ENCODE measurements at regions not wholly inside any gene's neighbourhood (a gene's known extent, or its start where the extent isn't known, plus 50 kb on each side); places are given as distances from the start of the nearest gene placed in this dataset.
"Not testable (repeated sequence)": the region's sequence is repeated elsewhere in the genome, so short reads cannot be mapped to it uniquely, and the experiment has no call there.

- no peak overlapping the region for H3K9ac ChIP-seq (ENCODE audit: low read depth in 1 of 2, low read length in 2 of 2)
- no peaks in the 10 kb centered on the region for H3K9me3 ChIP-seq (ENCODE audit: control insufficient read depth in 2 of 2, low read length in 2 of 2)
- no peak overlapping the region for H3K27ac ChIP-seq (ENCODE audit: low read depth in 2 of 2, low read length in 2 of 2)
- H3K36me3 ChIP-seq (ENCODE audit: control insufficient read depth in 2 of 2, insufficient read depth in 2 of 2, low read length in 2 of 2) = no peaks in the 10 kb centered on the region
- H3K27me3 ChIP-seq (ENCODE audit: control insufficient read depth in 2 of 2, insufficient read depth in 2 of 2, low read length in 2 of 2) = no peaks in the 10 kb centered on the region
- no peaks in the 10 kb centered on the region for H3K4me1 ChIP-seq (ENCODE audit: control insufficient read depth in 2 of 2, insufficient read depth in 2 of 2, low read length in 2 of 2)
- no peak overlapping the region for H3K4me3 ChIP-seq (ENCODE audit: low read length in 2 of 2)
Measured at GRCh38 chr3:162629372-162629771, 1132.8 kb downstream of the OTOL1 start.

DNA sequence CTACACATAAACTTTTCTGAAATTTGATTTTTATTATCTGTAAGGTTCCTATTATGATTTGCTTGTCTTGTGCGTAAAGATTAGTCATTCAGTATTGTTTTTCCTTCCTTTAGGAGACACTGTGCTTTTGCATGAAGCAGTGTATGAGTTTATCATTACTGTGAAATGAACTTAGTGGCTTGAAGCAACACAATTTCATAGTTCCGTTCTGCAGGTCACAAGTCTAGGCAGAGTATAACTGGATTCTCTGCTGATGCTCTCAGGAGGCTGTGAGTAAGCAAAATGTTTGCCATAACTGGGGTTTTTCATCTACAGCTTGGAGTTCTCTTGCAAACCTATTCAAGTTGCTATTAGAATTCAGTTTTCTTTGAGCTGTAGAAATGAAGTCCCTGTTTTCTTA, 1136.1 kb downstream of the OTOL1 start:
- no peaks in the 10 kb centered on the region for H3K27me3 ChIP-seq (ENCODE audit: control insufficient read depth in 2 of 2, insufficient read depth in 2 of 2, low read length in 2 of 2)
- no peaks in the 10 kb centered on the region for H3K4me1 ChIP-seq (ENCODE audit: control insufficient read depth in 2 of 2, insufficient read depth in 2 of 2, low read length in 2 of 2)
- H3K27ac ChIP-seq (ENCODE audit: low read depth in 2 of 2, low read length in 2 of 2) = no peak overlapping the region
- no peaks in the 10 kb centered on the region for H3K9me3 ChIP-seq (ENCODE audit: control insufficient read depth in 2 of 2, low read length in 2 of 2)
- H3K9ac ChIP-seq (ENCODE audit: low read depth in 1 of 2, low read length in 2 of 2) = no peak overlapping the region
- no peaks in the 10 kb centered on the region for H3K36me3 ChIP-seq (ENCODE audit: control insufficient read depth in 2 of 2, insufficient read depth in 2 of 2, low read length in 2 of 2)
- no peak overlapping the region for H3K4me3 ChIP-seq (ENCODE audit: low read length in 2 of 2)

GRCh38 chr3:162640208-162640607, 1143.6 kb downstream of the OTOL1 start:
- H3K4me1 ChIP-seq (ENCODE audit: control insufficient read depth in 2 of 2, insufficient read depth in 2 of 2, low read length in 2 of 2); H3K4me3 ChIP-seq (ENCODE audit: low read length in 2 of 2); H3K27ac ChIP-seq (ENCODE audit: low read depth in 2 of 2, low read length in 2 of 2); H3K36me3 ChIP-seq (ENCODE audit: control insufficient read depth in 2 of 2, insufficient read depth in 2 of 2, low read length in 2 of 2); H3K9ac ChIP-seq (ENCODE audit: low read depth in 1 of 2, low read length in 2 of 2); H3K9me3 ChIP-seq (ENCODE audit: control insufficient read depth in 2 of 2, low read length in 2 of 2); H3K27me3 ChIP-seq (ENCODE audit: control insufficient read depth in 2 of 2, insufficient read depth in 2 of 2, low read length in 2 of 2): not testable (repeated sequence)

DNA sequence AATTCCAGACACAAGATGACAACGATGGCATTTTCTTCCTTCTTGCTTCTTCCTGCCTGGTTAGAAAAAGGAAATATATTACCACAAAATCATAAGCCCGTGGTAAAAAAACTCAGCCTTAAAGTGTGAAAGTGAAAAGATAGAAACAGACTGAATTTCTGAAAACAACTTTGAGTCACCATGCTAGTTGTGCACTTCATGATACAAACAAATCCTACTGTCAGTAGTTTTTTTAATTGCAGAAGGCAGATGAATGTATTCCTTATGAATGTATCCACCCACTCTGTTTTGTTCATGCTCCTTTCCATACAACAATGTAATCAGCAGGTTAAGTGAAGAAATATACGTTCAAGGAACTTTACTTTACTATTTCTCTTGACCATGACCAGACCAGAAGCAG, 1144.7 kb downstream of the OTOL1 start:
- no peaks in the 10 kb centered on the region for H3K36me3 ChIP-seq (ENCODE audit: control insufficient read depth in 2 of 2, insufficient read depth in 2 of 2, low read length in 2 of 2)
- no peak overlapping the region for H3K4me3 ChIP-seq (ENCODE audit: low read length in 2 of 2)
- H3K9me3 ChIP-seq (ENCODE audit: control insufficient read depth in 2 of 2, low read length in 2 of 2) = no peaks in the 10 kb centered on the region
- no peak overlapping the region for H3K27ac ChIP-seq (ENCODE audit: low read depth in 2 of 2, low read length in 2 of 2)
- H3K4me1 ChIP-seq (ENCODE audit: control insufficient read depth in 2 of 2, insufficient read depth in 2 of 2, low read length in 2 of 2) = no peaks in the 10 kb centered on the region
- no peak overlapping the region for H3K9ac ChIP-seq (ENCODE audit: low read depth in 1 of 2, low read length in 2 of 2)
- H3K27me3 ChIP-seq (ENCODE audit: control insufficient read depth in 2 of 2, insufficient read depth in 2 of 2, low read length in 2 of 2) = no peaks in the 10 kb centered on the region

- no peaks in the 10 kb centered on the region for H3K4me1 ChIP-seq (ENCODE audit: control insufficient read depth in 2 of 2, insufficient read depth in 2 of 2, low read length in 2 of 2)
- no peak overlapping the region for H3K9ac ChIP-seq (ENCODE audit: low read depth in 1 of 2, low read length in 2 of 2)
- no peaks in the 10 kb centered on the region for H3K36me3 ChIP-seq (ENCODE audit: control insufficient read depth in 2 of 2, insufficient read depth in 2 of 2, low read length in 2 of 2)
- H3K27me3 ChIP-seq (ENCODE audit: control insufficient read depth in 2 of 2, insufficient read depth in 2 of 2, low read length in 2 of 2) = no peaks in the 10 kb centered on the region
- H3K27ac ChIP-seq (ENCODE audit: low read depth in 2 of 2, low read length in 2 of 2) = no peak overlapping the region
- H3K4me3 ChIP-seq (ENCODE audit: low read length in 2 of 2) = no peak overlapping the region
- H3K9me3 ChIP-seq (ENCODE audit: control insufficient read depth in 2 of 2, low read length in 2 of 2) = no peaks in the 10 kb centered on the region
Measured at GRCh38 chr3:162641907-162642306, 1145.3 kb downstream of the OTOL1 start.

DNA sequence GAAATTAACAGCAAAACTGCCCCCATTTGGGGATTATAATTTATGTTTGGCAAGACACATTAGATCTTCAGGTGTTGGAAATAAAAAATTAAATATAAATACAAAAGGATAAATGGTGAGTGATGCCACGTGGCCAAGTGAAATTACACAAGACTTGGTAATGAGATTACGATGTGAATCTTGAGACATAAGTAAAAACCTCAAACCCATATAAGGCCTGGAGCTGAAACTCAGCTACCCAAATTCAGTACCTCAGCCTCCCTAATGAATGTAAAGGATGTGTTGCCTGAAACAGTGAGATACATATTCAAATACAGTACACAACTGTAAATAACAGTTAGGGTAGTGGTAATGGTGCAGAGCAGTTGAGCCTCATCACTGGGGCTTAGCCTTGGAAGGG, 1146.6 kb downstream of the OTOL1 start:
- Histone ChIP-seq H3K4me1 (ENCODE audit: control insufficient read depth in 2 of 2, insufficient read depth in 2 of 2, low read length in 2 of 2) (no peaks in the 10 kb centered on the region), H3K36me3 (ENCODE audit: control insufficient read depth in 2 of 2, insufficient read depth in 2 of 2, low read length in 2 of 2) (no peaks in the 10 kb centered on the region), H3K9ac (ENCODE audit: low read depth in 1 of 2, low read length in 2 of 2) (no peak overlapping the region), H3K9me3 (ENCODE audit: control insufficient read depth in 2 of 2, low read length in 2 of 2) (peaks cover 0 to 2% of the 10 kb centered on the region in 2 donors), H3K27ac (ENCODE audit: low read depth in 2 of 2, low read length in 2 of 2) (no peak overlapping the region), H3K4me3 (ENCODE audit: low read length in 2 of 2) (no peak overlapping the region), H3K27me3 (ENCODE audit: control insufficient read depth in 2 of 2, insufficient read depth in 2 of 2, low read length in 2 of 2) (no peaks in the 10 kb centered on the region)

DNA sequence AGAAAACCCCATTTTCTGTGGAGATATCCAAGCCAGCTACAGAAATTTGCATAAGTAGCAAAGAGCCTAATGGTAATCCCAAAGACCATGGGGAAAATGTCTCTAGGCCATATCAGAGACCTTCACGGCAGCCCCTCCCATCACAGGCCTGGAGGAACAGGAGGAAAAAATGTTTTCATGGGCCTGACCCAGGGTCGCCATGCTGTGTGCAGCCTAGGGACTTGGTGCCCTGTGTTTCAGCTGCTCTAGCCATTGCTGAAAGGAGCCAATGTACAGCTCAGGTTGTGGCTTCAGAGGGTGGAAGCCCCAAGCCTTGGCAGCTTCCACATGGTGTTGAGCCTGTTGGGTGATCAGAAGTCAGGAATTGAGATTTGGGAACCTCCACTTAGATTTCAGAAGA, 1150.7 kb downstream of the OTOL1 start:
- Histone ChIP-seq H3K9me3 (ENCODE audit: control insufficient read depth in 2 of 2, low read length in 2 of 2) (peaks cover 0 to 2% of the 10 kb centered on the region in 2 donors), H3K36me3 (ENCODE audit: control insufficient read depth in 2 of 2, insufficient read depth in 2 of 2, low read length in 2 of 2) (no peaks in the 10 kb centered on the region), H3K4me1 (ENCODE audit: control insufficient read depth in 2 of 2, insufficient read depth in 2 of 2, low read length in 2 of 2) (no peaks in the 10 kb centered on the region), H3K27me3 (ENCODE audit: control insufficient read depth in 2 of 2, insufficient read depth in 2 of 2, low read length in 2 of 2) (no peaks in the 10 kb centered on the region), H3K27ac (ENCODE audit: low read depth in 2 of 2, low read length in 2 of 2) (no peak overlapping the region), H3K9ac (ENCODE audit: low read depth in 1 of 2, low read length in 2 of 2) (no peak overlapping the region), H3K4me3 (ENCODE audit: low read length in 2 of 2) (no peak overlapping the region)

DNA sequence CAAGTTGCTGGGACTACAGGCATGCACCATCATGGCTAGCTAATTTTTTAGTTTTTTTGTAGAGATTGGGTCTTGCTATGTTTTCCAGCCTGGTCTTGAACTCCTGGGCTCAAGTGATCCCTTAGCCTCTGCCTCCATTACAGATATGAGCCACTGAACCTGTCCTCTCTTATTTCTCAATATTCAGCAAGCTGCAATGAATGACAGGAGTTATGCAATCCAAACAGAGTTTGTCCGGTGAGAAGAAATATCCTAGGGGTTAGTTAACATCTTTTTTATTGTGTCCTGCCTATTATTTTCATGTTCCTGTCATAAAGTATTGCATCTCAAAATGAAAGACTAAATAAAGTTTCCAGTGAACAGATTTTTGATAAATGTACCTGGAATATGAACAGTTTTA, 1161.4 kb downstream of the OTOL1 start:
- no peaks in the 10 kb centered on the region for H3K4me1 ChIP-seq (ENCODE audit: control insufficient read depth in 2 of 2, insufficient read depth in 2 of 2, low read length in 2 of 2)
- no peak overlapping the region for H3K9ac ChIP-seq (ENCODE audit: low read depth in 1 of 2, low read length in 2 of 2)
- no peaks in the 10 kb centered on the region for H3K27me3 ChIP-seq (ENCODE audit: control insufficient read depth in 2 of 2, insufficient read depth in 2 of 2, low read length in 2 of 2)
- no peaks in the 10 kb centered on the region for H3K36me3 ChIP-seq (ENCODE audit: control insufficient read depth in 2 of 2, insufficient read depth in 2 of 2, low read length in 2 of 2)
- no peaks in the 10 kb centered on the region for H3K9me3 ChIP-seq (ENCODE audit: control insufficient read depth in 2 of 2, low read length in 2 of 2)
- H3K4me3 ChIP-seq (ENCODE audit: low read length in 2 of 2) = no peak overlapping the region
- H3K27ac ChIP-seq (ENCODE audit: low read depth in 2 of 2, low read length in 2 of 2) = no peak overlapping the region

- no peak overlapping the region for H3K27ac ChIP-seq (ENCODE audit: low read depth in 2 of 2, low read length in 2 of 2)
- no peaks in the 10 kb centered on the region for H3K36me3 ChIP-seq (ENCODE audit: control insufficient read depth in 2 of 2, insufficient read depth in 2 of 2, low read length in 2 of 2)
- no peaks in the 10 kb centered on the region for H3K9me3 ChIP-seq (ENCODE audit: control insufficient read depth in 2 of 2, low read length in 2 of 2)
- no peak overlapping the region for H3K4me3 ChIP-seq (ENCODE audit: low read length in 2 of 2)
- no peak overlapping the region for H3K9ac ChIP-seq (ENCODE audit: low read depth in 1 of 2, low read length in 2 of 2)
- H3K27me3 ChIP-seq (ENCODE audit: control insufficient read depth in 2 of 2, insufficient read depth in 2 of 2, low read length in 2 of 2) = no peaks in the 10 kb centered on the region
- H3K4me1 ChIP-seq (ENCODE audit: control insufficient read depth in 2 of 2, insufficient read depth in 2 of 2, low read length in 2 of 2) = peaks cover 0 to 2% of the 10 kb centered on the region in 2 donors
Measured at GRCh38 chr3:162665684-162666391, 1169.2 kb downstream of the OTOL1 start.

GRCh38 chr3:162666835-162667234, 1170.2 kb downstream of the OTOL1 start:
- H3K27me3 ChIP-seq (ENCODE audit: control insufficient read depth in 2 of 2, insufficient read depth in 2 of 2, low read length in 2 of 2) = no peaks in the 10 kb centered on the region
- H3K9me3 ChIP-seq (ENCODE audit: control insufficient read depth in 2 of 2, low read length in 2 of 2) = no peaks in the 10 kb centered on the region
- no peak overlapping the region for H3K27ac ChIP-seq (ENCODE audit: low read depth in 2 of 2, low read length in 2 of 2)
- H3K4me1 ChIP-seq (ENCODE audit: control insufficient read depth in 2 of 2, insufficient read depth in 2 of 2, low read length in 2 of 2) = peaks cover 0 to 2% of the 10 kb centered on the region in 2 donors
- no peak overlapping the region for H3K4me3 ChIP-seq (ENCODE audit: low read length in 2 of 2)
- no peaks in the 10 kb centered on the region for H3K36me3 ChIP-seq (ENCODE audit: control insufficient read depth in 2 of 2, insufficient read depth in 2 of 2, low read length in 2 of 2)
- no peak overlapping the region for H3K9ac ChIP-seq (ENCODE audit: low read depth in 1 of 2, low read length in 2 of 2)

DNA sequence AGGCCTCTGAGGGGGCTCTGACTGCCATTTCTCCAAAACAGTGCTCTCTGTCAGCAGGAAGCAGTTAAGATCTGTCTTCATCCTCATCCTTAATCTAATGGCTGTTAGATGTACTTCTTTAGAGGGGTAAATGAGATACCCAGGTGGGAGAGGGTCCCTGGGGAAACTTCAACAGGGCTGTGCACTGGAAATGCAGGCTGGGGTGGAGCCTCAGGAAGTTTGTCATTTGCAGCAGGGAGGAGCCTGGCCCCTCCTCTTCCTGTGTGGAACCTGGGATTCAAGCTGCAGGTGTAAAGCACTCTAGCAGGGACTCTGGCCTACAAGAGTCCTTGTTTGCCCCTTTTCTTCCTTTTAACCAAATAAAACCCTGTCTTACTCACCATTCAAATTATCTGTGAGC, 1173.6 kb downstream of the OTOL1 start:
- no peaks in the 10 kb centered on the region for H3K36me3 ChIP-seq (ENCODE audit: control insufficient read depth in 2 of 2, insufficient read depth in 2 of 2, low read length in 2 of 2)
- no peaks in the 10 kb centered on the region for H3K27me3 ChIP-seq (ENCODE audit: control insufficient read depth in 2 of 2, insufficient read depth in 2 of 2, low read length in 2 of 2)
- H3K4me3 ChIP-seq (ENCODE audit: low read length in 2 of 2) = no peak overlapping the region
- peaks cover 0 to 2% of the 10 kb centered on the region in 2 donors for H3K4me1 ChIP-seq (ENCODE audit: control insufficient read depth in 2 of 2, insufficient read depth in 2 of 2, low read length in 2 of 2)
- no peak overlapping the region for H3K9ac ChIP-seq (ENCODE audit: low read depth in 1 of 2, low read length in 2 of 2)
- no peak overlapping the region for H3K27ac ChIP-seq (ENCODE audit: low read depth in 2 of 2, low read length in 2 of 2)
- H3K9me3 ChIP-seq (ENCODE audit: control insufficient read depth in 2 of 2, low read length in 2 of 2) = no peaks in the 10 kb centered on the region
